Type B pancreatic cell (in vitro differentiated cells): ENCODE measurements at regions not wholly inside any gene's neighbourhood (a gene's known extent, or its start where the extent isn't known, plus 50 kb on each side); places are given as distances from the start of the nearest gene placed in this dataset.

ENCODE experiments used
- DNase-seq: peaks from one replicate; pipeline ENCODE4 v3.0.0; 2021; ENCODE audit warnings: mixed read lengths; ENCODE audit not compliant: unreplicated experiment; ENCODE audit errors: extremely low spot score
- H3K27ac Mint-ChIP-seq: 2 replicates; pipeline ENCODE4 v1.8.0; 2021; ENCODE audit warnings: mild to moderate bottlenecking, mixed read lengths
- H3K27me3 Mint-ChIP-seq: 2 replicates; pipeline ENCODE4 v1.8.0; 2021; ENCODE audit warnings: mixed read lengths
- H3K36me3 Mint-ChIP-seq: 2 replicates; pipeline ENCODE4 v1.8.0; 2021; ENCODE audit warnings: mixed read lengths
- H3K4me1 Mint-ChIP-seq: one replicate; pipeline ENCODE4 v1.8.0; 2021; ENCODE audit warnings: mixed read lengths; ENCODE audit not compliant: unreplicated experiment
- H3K4me3 Mint-ChIP-seq: 2 replicates; pipeline ENCODE4 v1.8.0; 2021; ENCODE audit warnings: mild to moderate bottlenecking, mixed read lengths
- H3K9me3 Mint-ChIP-seq: 2 replicates; pipeline ENCODE4 v1.8.0; 2021; ENCODE audit warnings: mixed read lengths
- TF ChIP-seq, protein P1 (sequence below): fragments of 200-600 bp; sonication (generic); conservative IDR thresholded peaks from 2 replicates; pipeline ENCODE4 v1.5.0; 2021; ENCODE audit warnings: antibody characterized with exemption, mild to moderate bottlenecking

DNA sequence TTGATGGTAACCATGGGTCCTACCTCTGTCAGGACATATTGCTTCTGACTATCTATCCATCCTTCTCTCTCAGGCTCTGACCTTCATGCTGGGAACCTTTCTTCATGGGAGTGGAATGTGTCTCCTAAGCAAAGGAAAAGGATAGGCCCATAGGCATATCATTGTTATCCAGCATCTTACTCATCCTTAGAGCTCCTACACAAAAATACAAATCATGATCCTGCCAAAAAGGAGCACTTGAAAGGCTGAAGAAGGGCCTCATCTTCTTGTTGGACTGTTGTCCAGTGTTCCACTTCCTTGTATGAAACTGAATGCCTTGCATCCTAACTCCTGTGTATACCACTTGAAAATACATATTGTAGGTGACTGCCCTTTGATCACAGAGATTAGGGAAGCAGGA lies 96.1 kb upstream of the SOX2 start:
- H3K27ac Mint-ChIP-seq, result no peak overlapping the region
- no peak for DNase-seq

DNA sequence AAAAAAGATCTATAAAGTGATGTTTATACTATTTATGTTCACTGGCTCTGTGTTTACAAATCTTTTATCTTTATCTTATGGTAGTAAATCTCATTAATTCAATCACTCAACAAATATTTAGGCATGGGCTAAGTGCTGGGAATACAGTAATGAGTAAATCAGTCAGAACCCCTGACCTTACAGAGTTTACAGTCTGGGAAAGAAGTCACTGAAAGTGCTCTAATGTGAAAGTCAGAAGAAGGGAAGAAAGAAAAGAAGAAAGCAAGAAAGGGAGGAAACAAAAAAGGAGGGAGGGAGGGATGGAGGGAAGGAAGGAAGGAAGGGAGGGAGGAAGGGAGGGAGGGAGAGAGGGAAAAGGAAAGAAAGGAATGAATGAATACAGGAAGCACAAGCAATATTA lies 96.8 kb upstream of the SOX2 start:
- TF ChIP-seq, protein P1, sequence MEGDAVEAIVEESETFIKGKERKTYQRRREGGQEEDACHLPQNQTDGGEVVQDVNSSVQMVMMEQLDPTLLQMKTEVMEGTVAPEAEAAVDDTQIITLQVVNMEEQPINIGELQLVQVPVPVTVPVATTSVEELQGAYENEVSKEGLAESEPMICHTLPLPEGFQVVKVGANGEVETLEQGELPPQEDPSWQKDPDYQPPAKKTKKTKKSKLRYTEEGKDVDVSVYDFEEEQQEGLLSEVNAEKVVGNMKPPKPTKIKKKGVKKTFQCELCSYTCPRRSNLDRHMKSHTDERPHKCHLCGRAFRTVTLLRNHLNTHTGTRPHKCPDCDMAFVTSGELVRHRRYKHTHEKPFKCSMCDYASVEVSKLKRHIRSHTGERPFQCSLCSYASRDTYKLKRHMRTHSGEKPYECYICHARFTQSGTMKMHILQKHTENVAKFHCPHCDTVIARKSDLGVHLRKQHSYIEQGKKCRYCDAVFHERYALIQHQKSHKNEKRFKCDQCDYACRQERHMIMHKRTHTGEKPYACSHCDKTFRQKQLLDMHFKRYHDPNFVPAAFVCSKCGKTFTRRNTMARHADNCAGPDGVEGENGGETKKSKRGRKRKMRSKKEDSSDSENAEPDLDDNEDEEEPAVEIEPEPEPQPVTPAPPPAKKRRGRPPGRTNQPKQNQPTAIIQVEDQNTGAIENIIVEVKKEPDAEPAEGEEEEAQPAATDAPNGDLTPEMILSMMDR, result no peak
- Mint-ChIP-seq H3K4me1 (peaks cover 6% of the 10 kb centered on the region), H3K27me3 (peaks cover 3% of the 10 kb centered on the region), H3K36me3 (no peaks in the 10 kb centered on the region), H3K27ac (no peak overlapping the region), H3K9me3 (no peaks in the 10 kb centered on the region), H3K4me3 (no peak overlapping the region)
- no peak for DNase-seq

More for the DNA sequence above, 96.1 kb upstream of the SOX2 start:
- Mint-ChIP-seq H3K4me1 (peaks cover 3% of the 10 kb centered on the region), H3K27me3 (peaks cover 3% of the 10 kb centered on the region), H3K36me3 (no peaks in the 10 kb centered on the region), H3K9me3 (no peaks in the 10 kb centered on the region), H3K4me3 (no peak overlapping the region)
- TF ChIP-seq, protein P1, result no peak

DNA sequence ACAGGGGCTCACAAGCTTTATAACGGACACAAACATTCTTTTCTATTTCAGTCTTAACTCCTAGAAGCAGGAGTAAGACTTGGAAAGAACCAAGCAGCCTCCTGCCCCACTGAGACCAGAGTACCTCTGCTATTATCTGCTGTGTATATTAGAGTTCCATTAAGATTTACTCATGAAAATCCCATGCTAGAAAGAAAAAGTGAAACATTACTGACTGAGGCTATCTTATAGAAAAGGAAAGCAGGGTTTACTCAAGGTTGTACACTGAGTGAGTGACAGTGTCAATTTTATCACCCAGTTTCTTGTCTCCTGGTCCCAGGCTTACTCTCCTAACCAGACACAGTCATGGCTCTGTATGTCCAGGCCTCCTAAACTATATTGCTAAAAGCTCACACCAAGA lies 97.9 kb upstream of the SOX2 start:
- Mint-ChIP-seq H3K36me3 (no peaks in the 10 kb centered on the region), H3K4me3 (no peak overlapping the region), H3K27me3 (peaks cover 3% of the 10 kb centered on the region), H3K9me3 (no peaks in the 10 kb centered on the region), H3K27ac (no peak overlapping the region), H3K4me1 (peaks cover 6% of the 10 kb centered on the region)
- TF ChIP-seq, protein P1, result no peak
- no peak for DNase-seq

DNA sequence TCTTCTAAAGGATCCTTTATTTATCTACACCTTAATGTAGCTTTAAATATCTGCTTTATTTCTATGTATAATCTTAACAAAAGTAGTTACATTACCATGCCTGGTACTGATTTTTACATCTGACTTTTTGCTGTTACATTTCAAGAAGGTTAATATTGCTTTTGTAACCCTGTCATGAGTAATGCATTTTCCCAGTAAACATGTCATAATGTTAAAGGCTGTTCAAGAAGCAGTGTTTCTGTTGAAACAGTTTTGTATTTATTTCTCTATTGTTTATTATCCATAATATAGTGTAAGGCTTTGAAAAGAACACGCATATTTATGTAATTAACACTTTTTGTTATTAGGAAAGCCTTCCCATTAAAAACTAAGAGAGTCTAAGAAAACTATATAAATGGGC lies 98.5 kb upstream of the SOX2 start:
- no peak overlapping the region for H3K27ac Mint-ChIP-seq
- H3K27me3 Mint-ChIP-seq, result peaks cover 3% of the 10 kb centered on the region
- no peak for DNase-seq
- no peaks in the 10 kb centered on the region for H3K9me3 Mint-ChIP-seq
- H3K4me3 Mint-ChIP-seq, result no peak overlapping the region
- TF ChIP-seq, protein P1, result no peak
- H3K4me1 Mint-ChIP-seq, result peaks cover 6% of the 10 kb centered on the region
- H3K36me3 Mint-ChIP-seq, result no peaks in the 10 kb centered on the region

DNA sequence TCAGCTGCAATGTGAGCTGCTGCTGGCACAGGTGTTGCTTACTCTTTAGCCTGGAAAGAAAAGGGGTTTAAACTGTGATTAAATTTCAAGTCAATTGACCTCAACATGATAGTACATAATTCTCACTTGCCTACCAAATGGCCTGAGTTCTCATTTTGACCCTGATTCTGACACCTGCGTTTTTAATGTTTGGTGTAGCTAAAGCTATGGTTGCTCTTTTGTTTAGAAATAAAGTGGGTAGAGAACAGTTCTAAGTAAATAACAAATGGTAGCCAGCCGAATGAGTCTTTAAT lies 100.8 kb upstream of the SOX2 start:
- H3K36me3 Mint-ChIP-seq, result no peaks in the 10 kb centered on the region
- DNase-seq, result no peak
- H3K4me1 Mint-ChIP-seq, result peaks cover 6% of the 10 kb centered on the region
- H3K4me3 Mint-ChIP-seq, result peak overlapping the region; percentile 41
- no peak overlapping the region for H3K27ac Mint-ChIP-seq
- TF ChIP-seq, protein P1, result no peak
- H3K9me3 Mint-ChIP-seq, result no peaks in the 10 kb centered on the region
- H3K27me3 Mint-ChIP-seq, result peaks cover 3% of the 10 kb centered on the region
